Memory B cell (primary cell): ENCODE measurements at regions not wholly inside any gene's neighbourhood (a gene's known extent, or its start where the extent isn't known, plus 50 kb on each side); places are given as distances from the start of the nearest gene placed in this dataset.

ENCODE experiments used
- ATAC-seq: fragments of 150-1000 bp; cut with Tn5 transposase; 2 replicates; pipeline ENCODE4 v1.10.0; 2021; ENCODE audit warnings: low read depth, mild to moderate bottlenecking, moderate library complexity
- DNase-seq, 2 donors: peaks; one replicate each; pipeline ENCODE4 v3.0.0; 2022; ENCODE audit warnings: low spot score in 2 of 2
- H3K27ac Mint-ChIP-seq: one replicate; pipeline ENCODE4 v1.8.0; 2022; ENCODE audit warnings: mild to moderate bottlenecking, moderate library complexity, mixed read lengths
- H3K27me3 Mint-ChIP-seq: one replicate; pipeline ENCODE4 v1.8.0; 2022; ENCODE audit warnings: mixed read lengths
- H3K36me3 Mint-ChIP-seq: one replicate; pipeline ENCODE4 v1.8.0; 2022; ENCODE audit warnings: mild to moderate bottlenecking, mixed read lengths
- H3K4me1 Mint-ChIP-seq: one replicate; pipeline ENCODE4 v1.8.0; 2022; ENCODE audit warnings: mixed read lengths
- H3K4me3 Mint-ChIP-seq: one replicate; pipeline ENCODE4 v1.8.0; 2022; ENCODE audit warnings: mild to moderate bottlenecking, moderate library complexity, mixed read lengths
- H3K9me3 Mint-ChIP-seq: one replicate; pipeline ENCODE4 v1.8.0; 2022; ENCODE audit warnings: mixed read lengths

DNA sequence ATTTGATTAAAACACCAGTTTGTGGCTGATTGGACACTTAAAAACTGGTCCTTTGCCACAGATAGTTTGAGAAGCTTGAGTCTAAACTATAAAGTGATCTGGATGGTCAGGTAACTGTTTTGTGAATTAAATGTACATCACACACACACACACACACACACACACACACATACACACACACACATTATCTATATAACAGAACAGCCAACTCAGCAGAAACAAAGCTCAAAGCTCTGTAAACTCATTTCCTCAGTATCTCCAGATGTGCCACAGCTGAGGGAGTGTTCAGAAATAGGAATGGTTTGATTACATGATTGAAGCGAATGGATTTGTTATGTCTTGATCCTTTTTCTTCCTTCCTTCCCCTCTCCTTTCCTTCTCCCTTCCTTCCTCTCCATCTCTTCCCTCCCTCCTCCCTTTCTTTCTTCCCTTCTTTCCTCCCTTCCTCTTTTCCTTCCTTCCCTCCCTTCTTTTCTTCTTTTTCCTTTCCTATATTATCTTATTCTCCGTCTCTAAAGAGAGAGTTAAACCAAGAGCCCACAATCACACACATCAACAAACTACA is 100.3 kb downstream of the LLPH start:
- Mint-ChIP-seq H3K27ac (no peak overlapping the region), H3K36me3 (no peaks in the 10 kb centered on the region)

DNA sequence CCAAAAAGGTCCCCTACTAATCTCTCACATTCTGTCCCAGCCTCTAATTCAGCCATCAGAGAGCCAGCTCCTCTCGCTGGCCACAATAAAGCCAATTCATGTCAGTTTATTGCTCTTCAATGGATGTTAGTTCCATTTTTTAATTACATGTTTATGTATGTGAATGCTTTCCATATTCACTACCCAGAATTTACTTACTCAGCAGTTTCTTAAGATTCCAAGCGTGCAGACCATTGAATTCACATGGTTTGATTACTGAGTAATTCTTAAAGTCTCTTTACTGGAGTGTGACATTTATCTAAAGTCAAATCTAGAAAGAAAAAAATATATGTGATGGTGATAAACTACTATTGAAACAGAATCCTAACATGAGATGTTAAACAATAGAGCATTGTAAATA is 102.2 kb downstream of the LLPH start:
- DNase-seq (no peak), ATAC-seq (no peak)
- H3K27me3 Mint-ChIP-seq = peaks cover 6% of the 10 kb centered on the region
- H3K27ac Mint-ChIP-seq = no peak overlapping the region
- no peak overlapping the region for H3K4me3 Mint-ChIP-seq
- no peaks in the 10 kb centered on the region for H3K4me1 Mint-ChIP-seq
- no peaks in the 10 kb centered on the region for H3K9me3 Mint-ChIP-seq
- H3K36me3 Mint-ChIP-seq = no peaks in the 10 kb centered on the region

More for the DNA sequence above, 100.3 kb downstream of the LLPH start:
- Mint-ChIP-seq H3K27me3 (peaks cover 6% of the 10 kb centered on the region), H3K4me3 (no peak overlapping the region), H3K9me3 (no peaks in the 10 kb centered on the region), H3K4me1 (no peaks in the 10 kb centered on the region)
- ATAC-seq = no peak
- DNase-seq = no peak

- Mint-ChIP-seq H3K9me3 (no peaks in the 10 kb centered on the region), H3K4me3 (no peak overlapping the region), H3K27ac (no peak overlapping the region), H3K4me1 (no peaks in the 10 kb centered on the region), H3K27me3 (peaks cover 5% of the 10 kb centered on the region), H3K36me3 (no peaks in the 10 kb centered on the region)
- no peak for ATAC-seq
- DNase-seq = no peak
These were observed 105.1 kb downstream of the LLPH start for GRCh38 chr12:66025477-66025876.

- no peak for ATAC-seq
- H3K4me1 Mint-ChIP-seq = no peaks in the 10 kb centered on the region
- H3K4me3 Mint-ChIP-seq = no peak overlapping the region
- H3K9me3 Mint-ChIP-seq = no peaks in the 10 kb centered on the region
- no peaks in the 10 kb centered on the region for H3K36me3 Mint-ChIP-seq
- DNase-seq = no peak
- no peak overlapping the region for H3K27ac Mint-ChIP-seq
- H3K27me3 Mint-ChIP-seq = peaks cover 4% of the 10 kb centered on the region
These were observed 105.6 kb downstream of the LLPH start for GRCh38 chr12:66024949-66025348.

DNA sequence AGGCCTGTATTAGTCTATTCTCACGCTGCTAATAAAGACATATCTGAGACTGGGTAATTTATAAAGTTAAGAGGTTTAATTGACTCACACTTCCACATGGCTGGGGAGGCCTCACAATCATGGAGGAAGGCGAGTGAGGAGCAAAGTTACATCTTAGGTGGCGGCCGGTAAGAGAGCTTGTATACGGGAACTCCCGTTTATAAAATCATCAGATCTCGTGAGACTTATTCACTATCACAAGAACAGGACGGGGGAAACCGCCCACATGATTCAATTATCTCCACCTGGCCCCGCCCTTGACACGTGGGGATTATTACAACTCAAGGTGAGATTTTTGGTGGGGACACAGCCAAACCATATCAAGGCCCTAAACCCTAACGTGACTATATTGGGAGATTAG is 110.1 kb downstream of the LLPH start:
- ATAC-seq (no peak), DNase-seq (no peak)
- H3K36me3 Mint-ChIP-seq = no peaks in the 10 kb centered on the region
- no peaks in the 10 kb centered on the region for H3K4me1 Mint-ChIP-seq
- no peak overlapping the region for H3K27ac Mint-ChIP-seq
- no peak overlapping the region for H3K4me3 Mint-ChIP-seq
- H3K27me3 Mint-ChIP-seq = peaks cover 6% of the 10 kb centered on the region
- no peaks in the 10 kb centered on the region for H3K9me3 Mint-ChIP-seq

- H3K36me3 Mint-ChIP-seq = no peaks in the 10 kb centered on the region
- H3K27ac Mint-ChIP-seq = no peak overlapping the region
- no peak overlapping the region for H3K4me3 Mint-ChIP-seq
- peaks cover 6% of the 10 kb centered on the region for H3K27me3 Mint-ChIP-seq
- no peaks in the 10 kb centered on the region for H3K4me1 Mint-ChIP-seq
- DNase-seq (no peak), ATAC-seq (no peak)
- no peaks in the 10 kb centered on the region for H3K9me3 Mint-ChIP-seq
These were observed 112.8 kb downstream of the LLPH start for GRCh38 chr12:66017736-66018135.
